ENCODE measurements at regions not wholly inside any gene's neighbourhood (a gene's known extent, or its start where the extent isn't known, plus 50 kb on each side); places are given as distances from the start of the nearest gene placed in this dataset.
"Not testable (repeated sequence)": the region's sequence is repeated elsewhere in the genome, so short reads cannot be mapped to it uniquely, and the experiment has no call there.

GRCh38 chr4:42205541-42205940 is 53.1 kb upstream of the BEND4 start:
- peak; percentile 37 to 90 for DNase-seq (ENCODE audit: low read depth in 2 of 2)

- no peak for DNase-seq (ENCODE audit: low read depth in 2 of 2)
These were observed 64.2 kb upstream of the BEND4 start for GRCh38 chr4:42216664-42217063.

- DNase-seq (ENCODE audit: low read depth in 2 of 2), result no peak
These were observed 72.8 kb upstream of the BEND4 start for GRCh38 chr4:42225286-42225685.

GRCh38 chr4:42234817-42235216 is 82.4 kb upstream of the BEND4 start:
- DNase-seq (ENCODE audit: low read depth in 2 of 2), result no peak

DNA sequence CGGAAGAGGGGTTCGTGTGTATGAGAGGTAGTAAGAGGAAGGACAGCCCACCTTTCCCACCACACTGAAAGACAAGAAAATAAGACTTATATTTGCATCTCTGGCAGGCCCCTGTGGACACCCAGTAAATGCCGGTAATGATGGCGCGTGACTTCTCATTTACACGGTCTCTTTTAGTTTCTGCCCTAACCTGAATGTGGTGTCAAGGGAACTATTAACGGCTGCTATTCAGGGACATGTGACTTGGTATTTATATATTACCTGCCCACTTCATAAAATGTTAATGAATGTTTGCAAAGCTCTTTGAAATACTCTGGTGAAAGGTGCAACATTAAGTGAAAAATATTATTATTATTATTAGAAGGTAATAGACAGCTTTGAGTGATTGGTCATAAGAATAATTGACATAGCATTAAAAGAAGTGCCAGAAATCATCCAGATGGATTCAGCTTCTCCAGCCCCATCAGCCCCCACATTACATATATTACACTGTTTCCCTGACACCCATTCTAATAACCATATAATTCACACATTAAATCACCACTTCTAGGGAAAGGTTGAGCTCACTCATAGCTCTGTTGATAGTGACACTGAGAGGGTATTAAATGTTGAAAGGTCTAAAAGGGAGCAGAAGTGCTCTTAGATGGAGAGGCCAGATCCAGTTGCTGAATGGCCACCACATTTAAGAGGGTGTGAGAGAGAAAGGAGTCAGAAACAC is 83.0 kb upstream of the BEND4 start:
- DNase-seq (ENCODE audit: low read depth in 2 of 2), result no peak

- DNase-seq (ENCODE audit: low read depth in 2 of 2), result no peak
These were observed 84.6 kb upstream of the BEND4 start for GRCh38 chr4:42237010-42237409.

- no peak for DNase-seq (ENCODE audit: low read depth in 2 of 2)
These were observed 85.0 kb upstream of the BEND4 start for GRCh38 chr4:42237451-42237850.

- DNase-seq (ENCODE audit: low read depth in 2 of 2), result peak; percentile 4 to 21
These were observed 96.5 kb upstream of the BEND4 start for GRCh38 chr4:42248972-42249371.

DNA sequence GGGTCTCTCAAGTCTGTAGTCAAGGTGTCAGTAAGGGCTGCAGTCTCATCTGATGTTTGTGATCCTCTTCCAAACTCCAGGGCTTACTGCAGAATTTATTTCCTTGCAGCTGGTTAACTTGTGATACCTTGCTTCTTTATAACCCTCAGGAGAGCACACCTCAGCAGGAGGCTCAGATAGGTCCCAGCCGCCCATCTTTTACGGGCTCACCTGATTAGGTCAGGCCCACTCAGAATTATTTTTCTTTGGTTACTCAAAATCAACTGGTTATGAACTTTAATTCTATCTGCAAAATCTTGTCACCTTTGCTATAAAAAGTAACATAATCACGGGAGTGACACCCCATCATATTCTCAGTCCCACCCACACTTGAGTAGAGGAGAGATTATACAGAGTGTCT is 99.9 kb upstream of the BEND4 start:
- no peak for DNase-seq (ENCODE audit: low read depth in 2 of 2)

GRCh38 chr4:42257645-42258044 is 105.2 kb upstream of the BEND4 start:
- not testable (repeated sequence) for DNase-seq (ENCODE audit: low read depth in 2 of 2)

- DNase-seq (ENCODE audit: low read depth in 2 of 2), result peak; percentile 38 to 74
These were observed 110.4 kb upstream of the BEND4 start for GRCh38 chr4:42262701-42263490.

GRCh38 chr4:42265782-42266602 is 113.5 kb upstream of the BEND4 start:
- no peak for DNase-seq (ENCODE audit: low read depth in 2 of 2)

DNA sequence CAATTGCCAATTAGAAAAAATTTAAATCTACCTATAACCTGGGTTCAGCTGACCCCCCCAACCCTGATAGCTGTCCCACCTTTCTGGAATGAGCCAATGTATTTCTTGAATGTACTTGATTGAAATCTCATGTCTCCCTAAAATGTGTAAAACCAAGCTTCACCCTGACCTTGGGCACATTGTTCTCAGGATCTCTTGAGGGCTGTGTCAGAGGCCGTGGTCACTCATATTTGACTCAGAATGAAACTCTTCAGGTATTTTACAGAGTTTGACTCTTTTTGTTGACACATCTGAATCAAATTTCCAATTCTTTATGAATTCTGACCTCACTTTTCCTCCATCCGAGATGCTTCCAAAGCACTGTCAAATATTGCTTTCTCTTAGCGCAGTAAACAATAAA is 115.3 kb upstream of the BEND4 start:
- no peak for DNase-seq (ENCODE audit: low read depth in 2 of 2)

DNA sequence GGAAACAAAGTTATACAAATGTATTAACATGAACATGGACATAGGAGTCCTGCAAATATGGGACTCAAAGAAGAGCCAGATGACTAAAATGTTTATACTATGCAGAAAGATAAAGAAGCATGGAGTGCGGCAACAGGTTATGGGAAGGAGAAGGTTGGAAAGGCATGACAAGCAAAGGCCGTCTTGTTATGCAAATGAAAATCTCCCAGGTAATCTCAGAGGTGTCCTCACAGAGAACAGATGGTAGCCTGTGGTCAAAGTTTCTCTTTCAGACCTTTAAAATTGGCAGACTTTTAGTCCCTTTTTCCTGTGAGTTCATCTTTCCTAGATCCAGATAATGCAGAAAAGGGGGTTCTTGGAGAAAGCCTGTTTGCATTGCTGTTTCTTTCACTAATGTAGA is 116.4 kb upstream of the BEND4 start:
- no peak for DNase-seq (ENCODE audit: low read depth in 2 of 2)

GRCh38 chr4:42271096-42271495 is 118.6 kb upstream of the BEND4 start:
- no peak for DNase-seq (ENCODE audit: low read depth in 2 of 2)

GRCh38 chr4:42277291-42277690 is 120.0 kb upstream of the SHISA3 start:
- no peak for DNase-seq (ENCODE audit: low read depth in 2 of 2)

- no peak for DNase-seq (ENCODE audit: low read depth in 2 of 2)
These were observed 118.5 kb upstream of the SHISA3 start for GRCh38 chr4:42278709-42279324.

- DNase-seq (ENCODE audit: low read depth in 2 of 2), result peak; percentile 18 to 45
These were observed 116.8 kb upstream of the SHISA3 start for GRCh38 chr4:42280327-42281095.

DNA sequence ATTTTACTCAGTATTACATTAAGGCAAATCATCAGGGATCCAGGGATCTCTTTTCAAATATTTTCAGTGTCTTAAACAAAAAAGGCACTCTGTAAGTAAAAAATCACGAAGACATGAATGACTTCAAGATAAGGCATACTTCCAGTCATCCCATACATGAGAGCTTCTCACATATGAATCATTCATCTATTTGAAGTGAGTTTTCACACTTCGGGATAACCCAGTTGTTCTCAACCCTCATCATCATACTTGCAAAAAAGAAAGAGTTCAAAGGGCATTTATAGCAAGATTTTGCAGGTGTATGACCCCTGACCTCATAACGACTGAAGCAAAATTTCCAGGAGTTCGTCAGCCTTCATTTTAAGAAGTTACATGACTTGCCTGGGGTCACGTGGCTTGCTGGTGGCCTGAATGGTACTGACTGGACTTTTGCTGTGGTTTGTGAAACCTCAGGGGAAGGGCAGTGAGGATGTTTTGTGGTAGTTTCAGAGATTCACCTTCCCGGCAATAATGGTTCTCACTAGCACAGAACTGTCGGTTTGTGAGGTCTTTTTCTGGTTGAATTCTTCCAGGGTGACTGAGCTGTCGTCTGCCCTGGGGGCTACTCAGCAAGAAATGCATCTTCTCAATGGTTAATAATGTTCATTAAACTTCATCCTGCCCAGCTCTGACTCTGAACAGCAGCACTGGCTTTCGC is 115.8 kb upstream of the SHISA3 start:
- DNase-seq (ENCODE audit: low read depth in 2 of 2), result no peak

All from dermis microvascular lymphatic vessel endothelial cell (primary cell).